SK-N-SH treated with all-trans-retinoic acid at 6 μM for 48 hours (cell line): ENCODE measurements at regions not wholly inside any gene's neighbourhood (a gene's known extent, or its start where the extent isn't known, plus 50 kb on each side); places are given as distances from the start of the nearest gene placed in this dataset.

Experiments used
- ATAC-seq: fragments of 200-7000 bp; cut with Tn5 transposase; 3 replicates; pipeline ENCODE4 v1.9.1; 2020; ENCODE audit warnings: mild to moderate bottlenecking, moderate library complexity
- CSDC2 ChIP-seq: fragments of 250-450 bp; sonication (Bioruptor Pico); IDR thresholded peaks from 2 replicates; pipeline ENCODE4 v1.5.0; 2020; ENCODE audit warnings: mild to moderate bottlenecking, moderate library complexity
- ESRRG ChIP-seq: fragments of 250-450 bp; sonication (Bioruptor Pico); IDR thresholded peaks from 2 replicates; pipeline ENCODE4 v1.6.1; 2021; ENCODE audit warnings: mild to moderate bottlenecking
- ISL1 ChIP-seq: fragments of 250-450 bp; sonication (Bioruptor Pico); IDR thresholded peaks from 2 replicates; pipeline ENCODE4 v2.1.2; 2022; ENCODE audit warnings: mild to moderate bottlenecking, moderate library complexity
- PPARA ChIP-seq: fragments of 250-450 bp; sonication (Bioruptor Pico); IDR thresholded peaks from 2 replicates; pipeline ENCODE4 v1.5.0; 2020; ENCODE audit warnings: mild to moderate bottlenecking, borderline replicate concordance
- RARB ChIP-seq: fragments of 250-450 bp; sonication (Bioruptor Pico); IDR thresholded peaks from 2 replicates; pipeline ENCODE4 v1.8.0; 2021; ENCODE audit warnings: mild to moderate bottlenecking, moderate library complexity
- SNAI2 ChIP-seq: fragments of 250-450 bp; sonication (Bioruptor Pico); IDR thresholded peaks from 2 replicates; pipeline ENCODE4 v1.5.0; 2020; ENCODE audit warnings: mild to moderate bottlenecking, moderate library complexity
- TOX ChIP-seq: fragments of 250-450 bp; sonication (Bioruptor Pico); IDR thresholded peaks from 2 replicates; pipeline ENCODE4 v1.8.0; 2021; ENCODE audit warnings: mild to moderate bottlenecking, moderate library complexity, borderline replicate concordance
- ZC3H10 ChIP-seq: fragments of 250-450 bp; sonication (Bioruptor Pico); IDR thresholded peaks from 2 replicates; pipeline ENCODE4 v1.5.1; 2021; ENCODE audit warnings: mild to moderate bottlenecking, moderate library complexity
- ZFP3 ChIP-seq: fragments of 250-450 bp; sonication (Bioruptor Pico); IDR thresholded peaks from 2 replicates; pipeline ENCODE4 v1.5.0; 2020; ENCODE audit warnings: mild to moderate bottlenecking, moderate library complexity
- ZFP30 ChIP-seq: fragments of 450-650 bp; formaldehyde crosslinking; IDR thresholded peaks from 2 replicates; pipeline ENCODE4 v1.5.0; 2022; ENCODE audit warnings: mild to moderate bottlenecking, moderate library complexity
- ZNF565 ChIP-seq: fragments of 450-650 bp; formaldehyde crosslinking; conservative IDR thresholded peaks from 2 replicates; pipeline ENCODE4 v1.5.0; 2020; ENCODE audit warnings: low read depth, mild to moderate bottlenecking, moderate library complexity
- TF ChIP-seq, protein P1 (sequence below): fragments of 250-450 bp; sonication (Bioruptor Pico); IDR thresholded peaks from 2 replicates; pipeline ENCODE4 v1.5.1; 2020; ENCODE audit warnings: low read depth, mild to moderate bottlenecking, moderate library complexity
- TF ChIP-seq, protein P2 (sequence below): fragments of 250-450 bp; sonication (Bioruptor Pico); IDR thresholded peaks from 2 replicates; pipeline ENCODE4 v1.8.0; 2021; ENCODE audit warnings: low read depth, mild to moderate bottlenecking, moderate library complexity, borderline replicate concordance
- TF ChIP-seq, protein P3 (sequence below): fragments of 250-450 bp; sonication (Bioruptor Pico); IDR thresholded peaks from 2 replicates; pipeline ENCODE4 v1.8.0; 2020; ENCODE audit warnings: mild to moderate bottlenecking, moderate library complexity, borderline replicate concordance
- TF ChIP-seq, protein P4 (sequence below): fragments of 250-450 bp; sonication (Bioruptor Pico); IDR thresholded peaks from 2 replicates; pipeline ENCODE4 v1.5.0; 2020; ENCODE audit warnings: mild to moderate bottlenecking, moderate library complexity
- TF ChIP-seq, protein P5 (sequence below): fragments of 250-450 bp; sonication (Bioruptor Pico); IDR thresholded peaks from 2 replicates; pipeline ENCODE4 v1.5.1; 2021; ENCODE audit warnings: mild to moderate bottlenecking, moderate library complexity

DNA sequence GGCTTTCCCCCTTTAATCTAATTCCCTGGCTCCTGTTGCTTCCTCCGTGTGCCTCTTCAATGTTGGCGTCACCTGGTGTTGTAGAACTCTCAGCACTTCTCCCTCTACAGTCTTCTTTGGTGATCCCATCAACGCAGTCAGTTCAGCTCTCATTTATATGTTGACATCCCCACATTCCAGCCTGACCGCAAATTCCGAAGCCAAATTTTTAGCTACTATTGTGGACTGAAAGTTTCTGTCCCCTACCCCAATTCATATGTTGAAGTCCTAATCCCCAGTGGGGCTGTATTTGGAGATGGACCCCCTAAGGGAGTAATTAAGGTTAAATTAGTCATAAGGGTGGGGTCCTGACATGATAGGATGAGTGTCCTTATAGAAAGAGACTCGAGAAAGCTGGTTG is 210.6 kb upstream of the ADAMTSL1 start:
- TF ChIP-seq, protein P1, sequence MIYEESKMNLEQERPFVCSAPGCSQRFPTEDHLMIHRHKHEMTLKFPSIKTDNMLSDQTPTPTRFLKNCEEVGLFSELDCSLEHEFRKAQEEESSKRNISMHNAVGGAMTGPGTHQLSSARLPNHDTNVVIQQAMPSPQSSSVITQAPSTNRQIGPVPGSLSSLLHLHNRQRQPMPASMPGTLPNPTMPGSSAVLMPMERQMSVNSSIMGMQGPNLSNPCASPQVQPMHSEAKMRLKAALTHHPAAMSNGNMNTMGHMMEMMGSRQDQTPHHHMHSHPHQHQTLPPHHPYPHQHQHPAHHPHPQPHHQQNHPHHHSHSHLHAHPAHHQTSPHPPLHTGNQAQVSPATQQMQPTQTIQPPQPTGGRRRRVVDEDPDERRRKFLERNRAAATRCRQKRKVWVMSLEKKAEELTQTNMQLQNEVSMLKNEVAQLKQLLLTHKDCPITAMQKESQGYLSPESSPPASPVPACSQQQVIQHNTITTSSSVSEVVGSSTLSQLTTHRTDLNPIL (CRISPR knock-in tag): no peak
- TF ChIP-seq ZFP30 (CRISPR knock-in tag) (no peak), ZFP3 (no peak), ESRRG (CRISPR knock-in tag) (no peak), ZC3H10 (CRISPR knock-in tag) (no peak), ISL1 (CRISPR knock-in tag) (no peak), RARB (no peak), PPARA (CRISPR knock-in tag) (no peak), SNAI2 (CRISPR knock-in tag) (no peak), CSDC2 (no peak)
- TF ChIP-seq, protein P2, sequence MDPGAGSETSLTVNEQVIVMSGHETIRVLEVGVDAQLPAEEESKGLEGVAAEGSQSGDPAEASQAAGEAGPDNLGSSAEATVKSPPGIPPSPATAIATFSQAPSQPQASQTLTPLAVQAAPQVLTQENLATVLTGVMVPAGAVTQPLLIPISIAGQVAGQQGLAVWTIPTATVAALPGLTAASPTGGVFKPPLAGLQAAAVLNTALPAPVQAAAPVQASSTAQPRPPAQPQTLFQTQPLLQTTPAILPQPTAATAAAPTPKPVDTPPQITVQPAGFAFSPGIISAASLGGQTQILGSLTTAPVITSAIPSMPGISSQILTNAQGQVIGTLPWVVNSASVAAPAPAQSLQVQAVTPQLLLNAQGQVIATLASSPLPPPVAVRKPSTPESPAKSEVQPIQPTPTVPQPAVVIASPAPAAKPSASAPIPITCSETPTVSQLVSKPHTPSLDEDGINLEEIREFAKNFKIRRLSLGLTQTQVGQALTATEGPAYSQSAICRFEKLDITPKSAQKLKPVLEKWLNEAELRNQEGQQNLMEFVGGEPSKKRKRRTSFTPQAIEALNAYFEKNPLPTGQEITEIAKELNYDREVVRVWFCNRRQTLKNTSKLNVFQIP (CRISPR knock-in tag): no peak
- ATAC-seq: no peak

DNA sequence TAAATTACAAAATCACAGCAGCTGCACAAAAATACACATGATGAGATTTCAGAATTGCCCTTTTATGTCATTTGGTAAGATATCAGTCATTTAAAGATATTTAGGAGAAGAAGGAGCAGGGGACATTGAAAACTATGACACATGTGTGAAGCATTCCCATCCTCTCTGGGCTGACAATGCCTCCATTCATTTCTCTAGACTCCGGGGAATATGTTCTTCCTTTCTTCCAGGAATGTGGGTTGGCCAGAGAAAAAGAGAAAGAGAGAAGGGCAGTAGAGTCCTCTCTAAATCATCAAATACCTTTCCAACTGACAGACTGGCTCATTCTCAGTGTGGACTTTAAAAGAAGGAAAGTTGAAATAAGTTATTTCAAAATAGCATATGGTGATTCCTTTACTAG is 205.6 kb upstream of the ADAMTSL1 start:
- peak; percentile 86 for ATAC-seq
- TF ChIP-seq RARB (no peak), ISL1 (CRISPR knock-in tag) (peak; percentile 80), ZNF565 (CRISPR knock-in tag) (no peak), TOX (CRISPR knock-in tag) (peak; percentile 23; the same call in 1 of the 2 replicates), CSDC2 (no peak)

DNA sequence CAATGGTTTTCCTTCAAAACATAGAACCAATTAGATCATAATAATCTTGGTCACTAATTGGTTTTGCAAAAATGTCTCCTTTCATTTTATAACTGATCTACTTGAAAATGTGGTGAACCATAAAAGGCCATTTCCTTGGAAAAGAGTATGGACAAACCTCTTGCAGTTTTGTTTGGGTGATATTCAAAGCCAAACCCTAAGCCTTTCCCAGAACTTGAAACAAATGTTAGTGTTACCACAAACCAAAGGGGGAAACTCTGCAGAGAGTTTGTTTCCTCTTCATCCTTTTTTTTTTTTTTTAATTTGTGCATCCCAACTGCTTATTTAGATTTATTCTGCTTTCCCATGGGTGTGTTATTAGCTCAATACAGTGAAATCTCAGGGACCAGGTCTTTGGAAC is 204.4 kb upstream of the ADAMTSL1 start:
- TF ChIP-seq PPARA (CRISPR knock-in tag) (no peak), ZC3H10 (CRISPR knock-in tag) (no peak), ZNF565 (CRISPR knock-in tag) (no peak), ESRRG (CRISPR knock-in tag) (no peak), ZFP30 (CRISPR knock-in tag) (no peak), SNAI2 (CRISPR knock-in tag) (no peak), TOX (CRISPR knock-in tag) (no peak)
- TF ChIP-seq, protein P3, sequence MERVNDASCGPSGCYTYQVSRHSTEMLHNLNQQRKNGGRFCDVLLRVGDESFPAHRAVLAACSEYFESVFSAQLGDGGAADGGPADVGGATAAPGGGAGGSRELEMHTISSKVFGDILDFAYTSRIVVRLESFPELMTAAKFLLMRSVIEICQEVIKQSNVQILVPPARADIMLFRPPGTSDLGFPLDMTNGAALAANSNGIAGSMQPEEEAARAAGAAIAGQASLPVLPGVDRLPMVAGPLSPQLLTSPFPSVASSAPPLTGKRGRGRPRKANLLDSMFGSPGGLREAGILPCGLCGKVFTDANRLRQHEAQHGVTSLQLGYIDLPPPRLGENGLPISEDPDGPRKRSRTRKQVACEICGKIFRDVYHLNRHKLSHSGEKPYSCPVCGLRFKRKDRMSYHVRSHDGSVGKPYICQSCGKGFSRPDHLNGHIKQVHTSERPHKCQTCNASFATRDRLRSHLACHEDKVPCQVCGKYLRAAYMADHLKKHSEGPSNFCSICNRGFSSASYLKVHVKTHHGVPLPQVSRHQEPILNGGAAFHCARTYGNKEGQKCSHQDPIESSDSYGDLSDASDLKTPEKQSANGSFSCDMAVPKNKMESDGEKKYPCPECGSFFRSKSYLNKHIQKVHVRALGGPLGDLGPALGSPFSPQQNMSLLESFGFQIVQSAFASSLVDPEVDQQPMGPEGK (CRISPR knock-in tag): no peak
- TF ChIP-seq, protein P4, sequence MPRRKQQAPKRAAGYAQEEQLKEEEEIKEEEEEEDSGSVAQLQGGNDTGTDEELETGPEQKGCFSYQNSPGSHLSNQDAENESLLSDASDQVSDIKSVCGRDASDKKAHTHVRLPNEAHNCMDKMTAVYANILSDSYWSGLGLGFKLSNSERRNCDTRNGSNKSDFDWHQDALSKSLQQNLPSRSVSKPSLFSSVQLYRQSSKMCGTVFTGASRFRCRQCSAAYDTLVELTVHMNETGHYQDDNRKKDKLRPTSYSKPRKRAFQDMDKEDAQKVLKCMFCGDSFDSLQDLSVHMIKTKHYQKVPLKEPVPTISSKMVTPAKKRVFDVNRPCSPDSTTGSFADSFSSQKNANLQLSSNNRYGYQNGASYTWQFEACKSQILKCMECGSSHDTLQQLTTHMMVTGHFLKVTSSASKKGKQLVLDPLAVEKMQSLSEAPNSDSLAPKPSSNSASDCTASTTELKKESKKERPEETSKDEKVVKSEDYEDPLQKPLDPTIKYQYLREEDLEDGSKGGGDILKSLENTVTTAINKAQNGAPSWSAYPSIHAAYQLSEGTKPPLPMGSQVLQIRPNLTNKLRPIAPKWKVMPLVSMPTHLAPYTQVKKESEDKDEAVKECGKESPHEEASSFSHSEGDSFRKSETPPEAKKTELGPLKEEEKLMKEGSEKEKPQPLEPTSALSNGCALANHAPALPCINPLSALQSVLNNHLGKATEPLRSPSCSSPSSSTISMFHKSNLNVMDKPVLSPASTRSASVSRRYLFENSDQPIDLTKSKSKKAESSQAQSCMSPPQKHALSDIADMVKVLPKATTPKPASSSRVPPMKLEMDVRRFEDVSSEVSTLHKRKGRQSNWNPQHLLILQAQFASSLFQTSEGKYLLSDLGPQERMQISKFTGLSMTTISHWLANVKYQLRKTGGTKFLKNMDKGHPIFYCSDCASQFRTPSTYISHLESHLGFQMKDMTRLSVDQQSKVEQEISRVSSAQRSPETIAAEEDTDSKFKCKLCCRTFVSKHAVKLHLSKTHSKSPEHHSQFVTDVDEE (CRISPR knock-in tag): no peak
- TF ChIP-seq, protein P2 (CRISPR knock-in tag): no peak
- TF ChIP-seq, protein P1 (CRISPR knock-in tag): no peak
- TF ChIP-seq, protein P5, sequence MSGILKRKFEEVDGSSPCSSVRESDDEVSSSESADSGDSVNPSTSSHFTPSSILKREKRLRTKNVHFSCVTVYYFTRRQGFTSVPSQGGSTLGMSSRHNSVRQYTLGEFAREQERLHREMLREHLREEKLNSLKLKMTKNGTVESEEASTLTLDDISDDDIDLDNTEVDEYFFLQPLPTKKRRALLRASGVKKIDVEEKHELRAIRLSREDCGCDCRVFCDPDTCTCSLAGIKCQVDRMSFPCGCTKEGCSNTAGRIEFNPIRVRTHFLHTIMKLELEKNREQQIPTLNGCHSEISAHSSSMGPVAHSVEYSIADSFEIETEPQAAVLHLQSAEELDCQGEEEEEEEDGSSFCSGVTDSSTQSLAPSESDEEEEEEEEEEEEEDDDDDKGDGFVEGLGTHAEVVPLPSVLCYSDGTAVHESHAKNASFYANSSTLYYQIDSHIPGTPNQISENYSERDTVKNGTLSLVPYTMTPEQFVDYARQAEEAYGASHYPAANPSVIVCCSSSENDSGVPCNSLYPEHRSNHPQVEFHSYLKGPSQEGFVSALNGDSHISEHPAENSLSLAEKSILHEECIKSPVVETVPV (CRISPR knock-in tag): no peak
- ATAC-seq: no peak
